ENCODE measurements at regions not wholly inside any gene's neighbourhood (a gene's known extent, or its start where the extent isn't known, plus 50 kb on each side); places are given as distances from the start of the nearest gene placed in this dataset.
"Not testable (repeated sequence)": the region's sequence is repeated elsewhere in the genome, so short reads cannot be mapped to it uniquely, and the experiment has no call there.

GRCh38 chr6:23790756-23791155, 335.3 kb upstream of the NRSN1 start:
- no peaks in the 10 kb centered on the region for H3K9me2 ChIP-seq (replicated peaks; ENCODE audit: low read depth, low read length)
- TF ChIP-seq EZH2phosphoT487 (IDR thresholded peaks at IDR 0.05; ENCODE audit: borderline replicate concordance) (no peak), CTCF (conservative IDR thresholded peaks at IDR 0.05; ENCODE audit: low read length) (no peak)
- no peak overlapping the region for H3K4me2 ChIP-seq (ENCODE audit: low read depth, low read length, poor library complexity, severe bottlenecking)
- H3K9ac ChIP-seq (ENCODE audit: low read depth, low read length, poor library complexity, severe bottlenecking), result no peak overlapping the region
- no peaks in the 10 kb centered on the region for H3K9me3 ChIP-seq (ENCODE audit: insufficient read depth, low read depth, low read length)
- H3K4me1 ChIP-seq (ENCODE audit: insufficient read depth, low read length, poor library complexity, severe bottlenecking), result no peaks in the 10 kb centered on the region
- H3F3A ChIP-seq (ENCODE audit: low read depth), result no peaks in the 10 kb centered on the region
- H4K20me1 ChIP-seq (ENCODE audit: insufficient read depth, low read length, poor library complexity, severe bottlenecking), result no peaks in the 10 kb centered on the region
- H3K79me2 ChIP-seq (ENCODE audit: insufficient read depth, low read length), result no peaks in the 10 kb centered on the region
- no peak overlapping the region for H2AFZ ChIP-seq (ENCODE audit: low read length)
- H3K4me3 ChIP-seq (ENCODE audit: low read length, poor library complexity, severe bottlenecking), result no peak overlapping the region
- H3K27me3 ChIP-seq (ENCODE audit: insufficient read depth, low read length, poor library complexity, severe bottlenecking), result no peaks in the 10 kb centered on the region
- no peaks in the 10 kb centered on the region for H3K36me3 ChIP-seq (ENCODE audit: insufficient read depth, low read length)

GRCh38 chr6:23797041-23797440, 329.0 kb upstream of the NRSN1 start:
- Histone ChIP-seq H3K4me2 (ENCODE audit: low read depth, low read length, poor library complexity, severe bottlenecking) (no peak overlapping the region), H3K27me3 (ENCODE audit: insufficient read depth, low read length, poor library complexity, severe bottlenecking) (no peaks in the 10 kb centered on the region), H3K9me2 (replicated peaks; ENCODE audit: low read depth, low read length) (0 out of 2 replicates have a peak, but pooled peaks cover 4% of the 10 kb centered on the region), H3K9me3 (ENCODE audit: insufficient read depth, low read depth, low read length) (no peaks in the 10 kb centered on the region), H2AFZ (ENCODE audit: low read length) (no peak overlapping the region), H3F3A (ENCODE audit: low read depth) (no peaks in the 10 kb centered on the region), H3K79me2 (ENCODE audit: insufficient read depth, low read length) (no peaks in the 10 kb centered on the region), H3K4me3 (ENCODE audit: low read length, poor library complexity, severe bottlenecking) (no peak overlapping the region), H3K9ac (ENCODE audit: low read depth, low read length, poor library complexity, severe bottlenecking) (no peak overlapping the region), H4K20me1 (ENCODE audit: insufficient read depth, low read length, poor library complexity, severe bottlenecking) (no peaks in the 10 kb centered on the region), H3K36me3 (ENCODE audit: insufficient read depth, low read length) (no peaks in the 10 kb centered on the region), H3K4me1 (ENCODE audit: insufficient read depth, low read length, poor library complexity, severe bottlenecking) (no peaks in the 10 kb centered on the region)
- TF ChIP-seq CTCF (conservative IDR thresholded peaks at IDR 0.05; ENCODE audit: low read length) (no peak), EZH2phosphoT487 (IDR thresholded peaks at IDR 0.05; ENCODE audit: borderline replicate concordance) (no peak)

- H3K4me3 ChIP-seq (ENCODE audit: low read length, poor library complexity, severe bottlenecking); H3K9ac ChIP-seq (ENCODE audit: low read depth, low read length, poor library complexity, severe bottlenecking); H3K9me3 ChIP-seq (ENCODE audit: insufficient read depth, low read depth, low read length); H3K4me1 ChIP-seq (ENCODE audit: insufficient read depth, low read length, poor library complexity, severe bottlenecking); H3K27me3 ChIP-seq (ENCODE audit: insufficient read depth, low read length, poor library complexity, severe bottlenecking); H4K20me1 ChIP-seq (ENCODE audit: insufficient read depth, low read length, poor library complexity, severe bottlenecking); H3K36me3 ChIP-seq (ENCODE audit: insufficient read depth, low read length); H3K9me2 ChIP-seq (replicated peaks; ENCODE audit: low read depth, low read length); H3K4me2 ChIP-seq (ENCODE audit: low read depth, low read length, poor library complexity, severe bottlenecking); H3F3A ChIP-seq (ENCODE audit: low read depth); H2AFZ ChIP-seq (ENCODE audit: low read length); H3K79me2 ChIP-seq (ENCODE audit: insufficient read depth, low read length): not testable (repeated sequence)
Observed at GRCh38 chr6:23804289-23804688, 321.7 kb upstream of the NRSN1 start.

- H3K9me2 ChIP-seq (replicated peaks; ENCODE audit: low read depth, low read length); H2AFZ ChIP-seq (ENCODE audit: low read length); H3K36me3 ChIP-seq (ENCODE audit: insufficient read depth, low read length): not testable (repeated sequence)
Observed at GRCh38 chr6:23821141-23821540, 304.9 kb upstream of the NRSN1 start.

More at GRCh38 chr6:23821141-23821540, 304.9 kb upstream of the NRSN1 start:
- H4K20me1 ChIP-seq (ENCODE audit: insufficient read depth, low read length, poor library complexity, severe bottlenecking); H3K9me3 ChIP-seq (ENCODE audit: insufficient read depth, low read depth, low read length); H3K4me1 ChIP-seq (ENCODE audit: insufficient read depth, low read length, poor library complexity, severe bottlenecking); H3K4me2 ChIP-seq (ENCODE audit: low read depth, low read length, poor library complexity, severe bottlenecking); H3K27me3 ChIP-seq (ENCODE audit: insufficient read depth, low read length, poor library complexity, severe bottlenecking); H3K9ac ChIP-seq (ENCODE audit: low read depth, low read length, poor library complexity, severe bottlenecking); H3K79me2 ChIP-seq (ENCODE audit: insufficient read depth, low read length); H3F3A ChIP-seq (ENCODE audit: low read depth); H3K4me3 ChIP-seq (ENCODE audit: low read length, poor library complexity, severe bottlenecking): not testable (repeated sequence)

Measured in Loucy (cell line).